ENCODE measurements at regions not wholly inside any gene's neighbourhood (a gene's known extent, or its start where the extent isn't known, plus 50 kb on each side); places are given as distances from the start of the nearest gene placed in this dataset.

- H3K4me3 ChIP-seq (ENCODE audit: low read length), result no peak overlapping the region
- DNase-seq (ENCODE audit: low read depth), result no peak
- TF ChIP-seq CTCF (IDR thresholded peaks at IDR 0.05; ENCODE audit: insufficient read depth, low read depth, low read length, missing control alignments), result no peak
Observed at GRCh38 chr3:1942781-1943180, 155.9 kb upstream of the CNTN4 start.

GRCh38 chr3:1943395-1944118 lies 155.1 kb upstream of the CNTN4 start:
- no peak overlapping the region for H3K4me3 ChIP-seq (ENCODE audit: low read length)
- TF ChIP-seq CTCF (IDR thresholded peaks at IDR 0.05; ENCODE audit: insufficient read depth, low read depth, low read length, missing control alignments), result no peak
- no peak for DNase-seq (ENCODE audit: low read depth)

GRCh38 chr3:1945698-1946097 lies 153.0 kb upstream of the CNTN4 start:
- DNase-seq (ENCODE audit: low read depth), result no peak
- no peak for TF ChIP-seq CTCF (IDR thresholded peaks at IDR 0.05; ENCODE audit: insufficient read depth, low read depth, low read length, missing control alignments)
- H3K4me3 ChIP-seq (ENCODE audit: low read length), result no peak overlapping the region

GRCh38 chr3:1953536-1953935 lies 145.1 kb upstream of the CNTN4 start:
- no peak for DNase-seq (ENCODE audit: low read depth)
- H3K4me3 ChIP-seq (ENCODE audit: low read length), result no peak overlapping the region
- no peak for TF ChIP-seq CTCF (IDR thresholded peaks at IDR 0.05; ENCODE audit: insufficient read depth, low read depth, low read length, missing control alignments)

DNA sequence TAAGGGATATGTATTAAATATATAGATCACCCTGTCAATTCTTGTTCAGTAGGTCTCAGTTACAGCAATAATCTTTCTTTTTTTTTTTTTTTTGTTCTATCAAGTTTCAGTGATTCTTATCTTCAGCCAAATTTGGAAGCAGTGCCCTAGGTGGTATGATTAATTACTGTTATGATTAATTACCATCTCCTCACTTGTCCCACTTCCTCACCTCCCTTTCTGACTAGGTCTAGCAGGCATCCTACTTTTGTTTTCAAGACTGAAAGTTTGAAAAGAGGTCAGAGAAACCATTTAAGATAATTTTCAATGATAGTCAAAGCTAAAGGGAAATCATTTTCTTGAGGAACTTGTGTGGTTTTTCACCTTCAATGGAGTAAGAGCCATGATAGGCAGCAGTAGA lies 144.0 kb upstream of the CNTN4 start:
- H3K4me3 ChIP-seq (ENCODE audit: low read length), result no peak overlapping the region
- no peak for DNase-seq (ENCODE audit: low read depth)
- TF ChIP-seq CTCF (IDR thresholded peaks at IDR 0.05; ENCODE audit: insufficient read depth, low read depth, low read length, missing control alignments), result no peak

DNA sequence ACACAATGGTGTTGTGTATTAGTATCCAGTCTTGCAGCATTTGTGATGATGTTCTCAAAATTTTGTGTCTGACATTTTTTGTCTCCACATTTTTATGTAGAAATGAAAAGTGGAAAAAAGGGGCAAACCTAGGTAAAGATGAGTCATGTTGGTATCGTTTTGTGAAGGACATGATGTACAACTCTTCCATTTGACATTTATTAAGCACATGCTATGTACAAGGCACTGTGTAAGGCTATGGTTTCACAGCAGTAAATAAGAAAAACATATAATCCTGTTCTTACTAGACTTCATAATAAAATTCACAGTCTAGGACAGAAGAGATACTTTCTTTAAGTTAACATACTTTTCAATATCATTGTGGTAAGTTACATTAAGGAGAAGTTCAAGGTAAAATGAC lies 143.5 kb upstream of the CNTN4 start:
- H3K4me3 ChIP-seq (ENCODE audit: low read length), result no peak overlapping the region
- DNase-seq (ENCODE audit: low read depth), result no peak
- no peak for TF ChIP-seq CTCF (IDR thresholded peaks at IDR 0.05; ENCODE audit: insufficient read depth, low read depth, low read length, missing control alignments)

DNA sequence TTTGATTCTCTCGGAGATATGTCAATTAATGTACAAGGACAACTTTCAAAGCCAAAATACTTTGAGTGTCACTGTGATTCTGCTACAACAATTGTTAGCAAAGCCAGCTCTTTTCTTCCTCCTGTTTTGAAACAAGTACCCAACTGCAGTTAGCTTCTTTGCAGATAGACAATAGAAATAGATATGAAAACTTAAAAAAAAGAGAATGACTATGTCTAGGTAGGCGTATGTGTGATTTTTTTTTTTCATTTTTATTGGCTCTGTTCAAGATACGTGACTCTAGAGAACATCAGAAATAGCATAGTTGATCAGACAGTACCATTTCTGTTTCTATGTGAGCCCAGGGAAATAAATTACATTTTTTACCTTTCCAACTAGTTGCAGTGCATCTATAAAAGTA lies 142.9 kb upstream of the CNTN4 start:
- no peak overlapping the region for H3K4me3 ChIP-seq (ENCODE audit: low read length)
- no peak for TF ChIP-seq CTCF (IDR thresholded peaks at IDR 0.05; ENCODE audit: insufficient read depth, low read depth, low read length, missing control alignments)
- DNase-seq (ENCODE audit: low read depth), result no peak
